ENCODE measurements at regions not wholly inside any gene's neighbourhood (a gene's known extent, or its start where the extent isn't known, plus 50 kb on each side); places are given as distances from the start of the nearest gene placed in this dataset.

DNA sequence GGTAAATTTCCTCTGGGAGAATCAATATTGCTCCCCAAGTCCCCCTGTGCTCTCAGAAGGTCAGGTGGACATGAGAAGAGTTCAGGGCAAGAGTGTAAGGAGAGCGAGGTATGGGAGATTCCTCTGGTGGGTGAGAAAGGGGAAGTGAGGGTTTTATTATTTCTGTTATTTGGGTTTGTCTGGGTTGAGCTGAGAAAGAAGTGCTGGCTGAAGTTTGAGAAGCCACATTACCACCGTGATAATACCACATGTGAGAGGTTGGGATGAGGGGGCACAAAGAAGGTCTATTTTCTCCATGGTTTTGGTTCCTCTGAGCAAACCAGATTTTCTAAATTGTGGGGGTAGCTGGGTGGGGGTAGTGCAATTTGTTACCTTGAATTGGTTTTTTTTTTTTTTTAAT is 350.4 kb downstream of the OSTF1 start:
- no peaks in the 10 kb centered on the region for H3K4me1 ChIP-seq (ENCODE audit: insufficient read depth, low read length)
- ChIA-PET POLR2A (no interaction called here), CTCF (no interaction called here)
- no peaks in the 10 kb centered on the region for H3K4me1 Mint-ChIP-seq (ENCODE audit: low read depth)
- H3K36me3 ChIP-seq (ENCODE audit: insufficient read depth, low read length), result no peaks in the 10 kb centered on the region
- peaks cover 0 to 3% of the 10 kb centered on the region in 2 experiments for H3K9me3 ChIP-seq (ENCODE audit: control insufficient read depth in 1 of 2, insufficient read depth in 1 of 2, low read length in 2 of 2)
- H3K27me3 Mint-ChIP-seq, result peaks cover 19% of the 10 kb centered on the region
- no peak overlapping the region for H3K4me3 Mint-ChIP-seq
- no peak for DNase-seq
- H3K27ac ChIP-seq (ENCODE audit: low read depth in 1 of 2, low read length in 2 of 2), result no peak overlapping the region
- intact Hi-C loops (cut with DNase I, micrococcal nuclease), result no loop called here
- TF ChIP-seq CTCF (IDR thresholded peaks at IDR 0.05), result no peak
- no peak for ATAC-seq (ENCODE audit: poor library complexity)
- no peaks in the 10 kb centered on the region for H3K9me3 Mint-ChIP-seq
- no peaks in the 10 kb centered on the region for H3K36me3 Mint-ChIP-seq (ENCODE audit: low read depth)
- no peak overlapping the region for H3K27ac Mint-ChIP-seq
- H3K27me3 ChIP-seq (ENCODE audit: control insufficient read depth in 1 of 2, insufficient read depth in 2 of 2, low read length in 2 of 2), result no peaks in the 10 kb centered on the region
- H3K4me3 ChIP-seq (ENCODE audit: low read length), result no peak overlapping the region

DNA sequence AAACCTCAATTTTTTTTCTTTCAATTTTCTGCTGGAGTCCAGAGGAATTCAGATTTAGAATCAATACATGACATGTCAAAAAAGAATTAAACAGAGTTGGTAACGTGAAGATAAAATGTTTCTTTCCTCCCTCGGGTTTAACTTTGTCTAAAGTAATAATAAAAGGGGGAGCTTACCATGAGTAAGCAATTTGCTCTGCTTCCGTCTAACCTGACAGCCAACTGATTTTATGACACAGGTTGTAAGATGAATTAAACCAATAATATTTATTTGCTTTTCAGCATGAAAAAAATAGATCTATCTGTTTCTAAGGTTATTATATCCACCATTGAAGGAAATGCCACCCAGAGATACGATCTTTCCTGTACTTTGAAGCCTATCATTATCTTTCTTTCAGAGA is 352.6 kb downstream of the OSTF1 start:
- H3K4me1 ChIP-seq (ENCODE audit: insufficient read depth, low read length), result no peaks in the 10 kb centered on the region
- ChIA-PET POLR2A (no interaction called here), CTCF (no interaction called here)
- no peaks in the 10 kb centered on the region for H3K36me3 ChIP-seq (ENCODE audit: insufficient read depth, low read length)
- peaks cover 11% of the 10 kb centered on the region for H3K27me3 Mint-ChIP-seq
- H3K27ac ChIP-seq (ENCODE audit: low read depth in 1 of 2, low read length in 2 of 2), result no peak overlapping the region
- H3K27ac Mint-ChIP-seq, result no peak overlapping the region
- no peaks in the 10 kb centered on the region for H3K36me3 Mint-ChIP-seq (ENCODE audit: low read depth)
- H3K27me3 ChIP-seq (ENCODE audit: control insufficient read depth in 1 of 2, insufficient read depth in 2 of 2, low read length in 2 of 2), result no peaks in the 10 kb centered on the region
- no peaks in the 10 kb centered on the region for H3K9me3 Mint-ChIP-seq
- no peak overlapping the region for H3K4me3 Mint-ChIP-seq
- ATAC-seq (ENCODE audit: poor library complexity), result no peak
- H3K4me1 Mint-ChIP-seq (ENCODE audit: low read depth), result no peaks in the 10 kb centered on the region
- TF ChIP-seq CTCF (IDR thresholded peaks at IDR 0.05), result no peak
- intact Hi-C loops (cut with DNase I, micrococcal nuclease), result no loop called here
- DNase-seq, result no peak
- H3K9me3 ChIP-seq (ENCODE audit: control insufficient read depth in 1 of 2, insufficient read depth in 1 of 2, low read length in 2 of 2), result peaks cover 0 to 3% of the 10 kb centered on the region in 2 experiments
- no peak overlapping the region for H3K4me3 ChIP-seq (ENCODE audit: low read length)

- Mint-ChIP-seq H3K27ac (no peak overlapping the region), H3K9me3 (no peaks in the 10 kb centered on the region), H3K36me3 (ENCODE audit: low read depth) (no peaks in the 10 kb centered on the region), H3K27me3 (no peaks in the 10 kb centered on the region), H3K4me3 (no peak overlapping the region), H3K4me1 (ENCODE audit: low read depth) (no peaks in the 10 kb centered on the region)
- Histone ChIP-seq H3K9me3 (ENCODE audit: control insufficient read depth in 1 of 2, insufficient read depth in 1 of 2, low read length in 2 of 2) (peaks cover 0 to 3% of the 10 kb centered on the region in 2 experiments), H3K36me3 (ENCODE audit: insufficient read depth, low read length) (no peaks in the 10 kb centered on the region), H3K4me1 (ENCODE audit: insufficient read depth, low read length) (no peaks in the 10 kb centered on the region), H3K27ac (ENCODE audit: low read depth in 1 of 2, low read length in 2 of 2) (no peak overlapping the region), H3K4me3 (ENCODE audit: low read length) (no peak overlapping the region), H3K27me3 (ENCODE audit: control insufficient read depth in 1 of 2, insufficient read depth in 2 of 2, low read length in 2 of 2) (no peaks in the 10 kb centered on the region)
- CTCF ChIA-PET, result no interaction called here
- DNase-seq, result no peak
- intact Hi-C loops (cut with DNase I, micrococcal nuclease), result no loop called here
- TF ChIP-seq CTCF (IDR thresholded peaks at IDR 0.05), result no peak
- no peak for ATAC-seq (ENCODE audit: poor library complexity)
- POLR2A ChIA-PET, result no interaction called here
Observed at GRCh38 chr9:75445144-75445543, 356.8 kb downstream of the OSTF1 start.

All from CD4-positive, alpha-beta T cell (primary cell).